B cell (primary cell): ENCODE measurements at regions not wholly inside any gene's neighbourhood (a gene's known extent, or its start where the extent isn't known, plus 50 kb on each side); places are given as distances from the start of the nearest gene placed in this dataset.
A peak's percentile ranks its signal among the peaks of the same experiment; 100 is the strongest.

ENCODE experiments used
- ATAC-seq: fragments of 200-7000 bp; cut with Tn5 transposase; one replicate; pipeline ENCODE4 v1.10.0; 2021; ENCODE audit warnings: low read depth, mild to moderate bottlenecking, moderate number of reproducible peaks, moderate library complexity
- CTCF ChIA-PET: fragments of 350-600 bp; sonication (Branson Sonifier 250); formaldehyde crosslinking; loops from one replicate; lab custom pipeline; 2021; ENCODE audit warnings: antibody characterized with exemption, inconsistent platforms; lab: Charles Lee
- POLR2A ChIA-PET: fragments of 350-600 bp; sonication (Branson Sonifier 250); formaldehyde crosslinking; loops from one replicate; lab custom pipeline; 2021; ENCODE audit warnings: antibody characterized with exemption; lab: Charles Lee
- DNase-seq: peaks from one replicate; pipeline ENCODE4 v3.0.0; 2013
- H2AFZ ChIP-seq: 2 replicates; pipeline ENCODE4 v1.6.1; 2012; ENCODE audit warnings: mild to moderate bottlenecking, low read depth, low read length; ENCODE audit not compliant: insufficient read depth, poor library complexity, severe bottlenecking
- H3K27ac ChIP-seq, 2 donors: 1 replicate in 1 of 2; 2 replicates in 1 of 2; pipeline ENCODE4 v1.5.1; 2012 to 2013; ENCODE audit warnings: low read length in 2 of 2, mild to moderate bottlenecking in 2 of 2, moderate library complexity in 1 of 2
- H3K27me3 ChIP-seq, 4 experiments: fragments of 200-600 bp in 1 of 4; sonication (generic) in 1 of 4; replicated peaks in 1 of 4; 1 replicate in 2 of 4; 2 replicates in 2 of 4; pipeline versions ENCODE4 v1.6.1 to v1.7.0; 2013 to 2016; ENCODE audit warnings: low read length in 3 of 4, mild to moderate bottlenecking in 2 of 4, mixed read lengths in 1 of 4, moderate library complexity in 1 of 4; ENCODE audit not compliant: insufficient read depth in 4 of 4, control insufficient read depth in 3 of 4; ENCODE audit errors: control extremely low read depth in 1 of 4
- H3K36me3 ChIP-seq, 2 experiments: replicated peaks in 1 of 2; 1 replicate in 1 of 2; 2 replicates in 1 of 2; pipeline versions ENCODE4 v1.6.1 to v1.7.1; 2013; ENCODE audit warnings: low read length in 1 of 2; ENCODE audit not compliant: insufficient read depth in 2 of 2, control insufficient read depth in 1 of 2; ENCODE audit errors: control extremely low read depth in 1 of 2, extremely low read depth in 1 of 2
- H3K4me1 ChIP-seq, 2 donors: fragments of 200-600 bp in 1 of 2; sonication (generic) in 1 of 2; 1 replicate in 1 of 2; 2 replicates in 1 of 2; pipeline versions ENCODE4 v1.5.1 to v1.6.1; 2013 to 2017; ENCODE audit warnings: low read length in 2 of 2; ENCODE audit not compliant: control insufficient read depth in 2 of 2, insufficient read depth in 2 of 2
- H3K4me2 ChIP-seq: replicated peaks from 2 replicates; pipeline ENCODE3; 2012; ENCODE audit warnings: mild to moderate bottlenecking, low read depth, low read length; ENCODE audit not compliant: poor library complexity, severe bottlenecking
- H3K4me3 ChIP-seq, 5 experiments: fragments of 200-600 bp in 1 of 5; sonication (generic) in 1 of 5; 1 replicate in 3 of 5; 2 replicates in 2 of 5; pipeline versions ENCODE4 v1.5.1 to v1.7.0; 2011 to 2016; ENCODE audit warnings: low read length in 4 of 5, mild to moderate bottlenecking in 4 of 5, low read depth in 2 of 5, control low read depth in 1 of 5, moderate library complexity in 1 of 5; ENCODE audit not compliant: insufficient read depth in 1 of 5; ENCODE audit errors: control extremely low read depth in 1 of 5, extremely low read depth in 1 of 5
- H3K79me2 ChIP-seq: fragments of 200-600 bp; sonication (generic); one replicate; pipeline ENCODE4 v1.6.0; 2016; ENCODE audit warnings: low read length; ENCODE audit not compliant: control insufficient read depth, insufficient read depth
- H3K9ac ChIP-seq: fragments of 200-600 bp; sonication (generic); 2 replicates; pipeline ENCODE4 v1.6.1; 2017; ENCODE audit warnings: mild to moderate bottlenecking, low read length, moderate library complexity
- H3K9me3 ChIP-seq, 3 donors: one replicate each; pipeline versions ENCODE4 v1.6.1 to v1.7.1; 2013; ENCODE audit warnings: low read length in 2 of 3; ENCODE audit not compliant: control insufficient read depth in 2 of 3, insufficient read depth in 1 of 3; ENCODE audit errors: control extremely low read depth in 1 of 3
- H4K20me1 ChIP-seq: 2 replicates; pipeline ENCODE4 v1.6.0; 2012; ENCODE audit warnings: mild to moderate bottlenecking, low read length; ENCODE audit not compliant: insufficient read depth, control insufficient read depth, poor library complexity, severe bottlenecking
- H3K27ac Mint-ChIP-seq: one replicate; pipeline ENCODE4 v1.8.0; 2021; ENCODE audit warnings: mixed read lengths
- H3K27me3 Mint-ChIP-seq: one replicate; pipeline ENCODE4 v1.8.0; 2021; ENCODE audit warnings: mixed read lengths
- H3K4me1 Mint-ChIP-seq: one replicate; pipeline ENCODE4 v1.8.0; 2021; ENCODE audit warnings: mixed read lengths
- H3K4me3 Mint-ChIP-seq: one replicate; pipeline ENCODE4 v1.8.0; 2021; ENCODE audit warnings: mixed read lengths
- H3K9me3 Mint-ChIP-seq: one replicate; pipeline ENCODE4 v1.8.0; 2022; ENCODE audit warnings: mixed read lengths; ENCODE audit not compliant: insufficient read depth
- EZH2 ChIP-seq: IDR thresholded peaks from 2 replicates; pipeline ENCODE4 v1.6.1; 2012; ENCODE audit warnings: borderline replicate concordance, low read depth, mild to moderate bottlenecking, moderate library complexity, low read length; ENCODE audit not compliant: insufficient read depth, poor library complexity, severe bottlenecking
- WGBS: methylation state at CpG from one replicate; pipeline ENCODE4 v1.1.5; 2013; ENCODE audit warnings: missing lambda C conversion rate; ENCODE audit not compliant: insufficient coverage; 5-methylcytosine and 5-hydroxymethylcytosine counted together
- intact Hi-C: fragments of 100-400 bp; cut with micrococcal nuclease; formaldehyde crosslinking; loops from one replicate; pipeline ENCODE4 v1.10.0; 2022
- TF ChIP-seq, protein P1 (sequence below): fragments of 200-600 bp; IDR thresholded peaks from one replicate; pipeline ENCODE4 v1.8.0; 2022; ENCODE audit warnings: antibody characterized with exemption, mild to moderate bottlenecking

DNA sequence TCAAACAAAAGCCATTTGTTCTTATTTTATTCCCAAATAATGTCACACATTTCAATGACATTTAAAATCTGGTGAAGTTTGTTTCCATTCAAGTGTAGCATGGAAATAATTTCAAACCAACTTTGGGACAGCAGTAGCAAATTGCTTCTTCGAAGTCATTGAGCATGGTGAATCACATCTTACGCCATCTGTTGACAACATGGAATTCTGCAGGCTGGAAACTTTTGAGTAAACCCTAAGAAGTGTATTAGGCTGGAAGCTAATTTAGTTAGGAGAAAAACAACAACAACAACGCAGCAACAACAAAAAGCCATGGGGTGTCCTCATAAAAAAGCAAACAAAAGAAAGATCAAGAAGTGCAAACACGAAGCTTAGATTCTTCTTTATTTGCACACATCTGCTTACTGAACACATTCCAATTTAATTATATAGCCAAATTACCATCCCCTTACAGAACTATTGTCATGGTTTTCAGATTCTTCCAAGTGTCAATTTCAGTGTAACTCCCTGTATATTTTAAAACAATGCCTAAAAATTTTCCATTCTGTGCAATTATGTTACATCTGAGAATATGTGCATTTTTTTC is 659.0 kb upstream of the CDH7 start:
- WGBS: 15% methylated on average over 2 of the region's 4 CpGs
- Histone ChIP-seq H3K4me1 (no peaks in the 10 kb centered on the region), H3K4me3 (no peak overlapping the region), H4K20me1 (no peaks in the 10 kb centered on the region), H3K36me3 (no peaks in the 10 kb centered on the region), H3K27me3 (no peaks in the 10 kb centered on the region), H3K27ac (no peak overlapping the region), H3K9ac (no peak overlapping the region), H3K4me2 (no peak overlapping the region), H3K9me3 (no peaks in the 10 kb centered on the region), H3K79me2 (no peaks in the 10 kb centered on the region), H2AFZ (no peak overlapping the region)
- ChIA-PET CTCF (no interaction called here), POLR2A (no interaction called here)
- H3K27me3 Mint-ChIP-seq: no peaks in the 10 kb centered on the region
- DNase-seq (peak; percentile 14), ATAC-seq (no peak)
- TF ChIP-seq EZH2: no peak
- TF ChIP-seq, protein P1, sequence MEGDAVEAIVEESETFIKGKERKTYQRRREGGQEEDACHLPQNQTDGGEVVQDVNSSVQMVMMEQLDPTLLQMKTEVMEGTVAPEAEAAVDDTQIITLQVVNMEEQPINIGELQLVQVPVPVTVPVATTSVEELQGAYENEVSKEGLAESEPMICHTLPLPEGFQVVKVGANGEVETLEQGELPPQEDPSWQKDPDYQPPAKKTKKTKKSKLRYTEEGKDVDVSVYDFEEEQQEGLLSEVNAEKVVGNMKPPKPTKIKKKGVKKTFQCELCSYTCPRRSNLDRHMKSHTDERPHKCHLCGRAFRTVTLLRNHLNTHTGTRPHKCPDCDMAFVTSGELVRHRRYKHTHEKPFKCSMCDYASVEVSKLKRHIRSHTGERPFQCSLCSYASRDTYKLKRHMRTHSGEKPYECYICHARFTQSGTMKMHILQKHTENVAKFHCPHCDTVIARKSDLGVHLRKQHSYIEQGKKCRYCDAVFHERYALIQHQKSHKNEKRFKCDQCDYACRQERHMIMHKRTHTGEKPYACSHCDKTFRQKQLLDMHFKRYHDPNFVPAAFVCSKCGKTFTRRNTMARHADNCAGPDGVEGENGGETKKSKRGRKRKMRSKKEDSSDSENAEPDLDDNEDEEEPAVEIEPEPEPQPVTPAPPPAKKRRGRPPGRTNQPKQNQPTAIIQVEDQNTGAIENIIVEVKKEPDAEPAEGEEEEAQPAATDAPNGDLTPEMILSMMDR: peak; percentile 21
- intact Hi-C loops: loop anchor here (5.0 kb wide), 1 partner anchor 1055 kb away; no protein-coding TSS in a partner anchor
- H3K4me1 Mint-ChIP-seq: no peaks in the 10 kb centered on the region
- H3K9me3 Mint-ChIP-seq: no peaks in the 10 kb centered on the region
- no peak overlapping the region for H3K4me3 Mint-ChIP-seq
- no peak overlapping the region for H3K27ac Mint-ChIP-seq

DNA sequence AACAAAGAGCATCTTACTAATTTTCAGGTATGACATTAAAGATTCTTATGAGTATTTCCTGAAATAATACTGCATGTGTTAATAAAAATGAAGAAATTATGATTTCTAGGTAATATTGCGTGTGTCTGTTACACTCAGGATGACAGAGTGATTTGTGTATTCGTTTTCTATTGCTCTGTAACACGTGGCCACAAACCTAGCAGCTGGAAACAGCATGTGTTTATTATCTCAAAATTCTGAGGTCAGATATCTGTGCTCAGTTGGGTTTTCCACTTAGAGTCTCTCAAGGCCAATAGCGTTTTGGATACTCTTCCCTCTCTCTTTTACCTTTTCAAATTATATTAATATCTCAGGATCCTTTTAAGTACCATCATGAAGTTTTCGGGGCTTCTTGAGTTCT is 667.9 kb upstream of the CDH7 start:
- no peaks in the 10 kb centered on the region for H3K79me2 ChIP-seq
- DNase-seq (no peak), ATAC-seq (no peak)
- H3K4me3 ChIP-seq: no peak overlapping the region
- ChIA-PET CTCF (no interaction called here), POLR2A (no interaction called here)
- no peaks in the 10 kb centered on the region for H3K4me1 ChIP-seq
- no peaks in the 10 kb centered on the region for H3K9me3 Mint-ChIP-seq
- no peak overlapping the region for H3K9ac ChIP-seq
- no peaks in the 10 kb centered on the region for H4K20me1 ChIP-seq
- 60% methylated on average over 1 of the region's 5 CpGs for WGBS
- H3K4me1 Mint-ChIP-seq: no peaks in the 10 kb centered on the region
- intact Hi-C loops: no loop called here
- no peaks in the 10 kb centered on the region for H3K9me3 ChIP-seq
- no peak overlapping the region for H3K4me2 ChIP-seq
- H3K27me3 ChIP-seq: no peaks in the 10 kb centered on the region
- H2AFZ ChIP-seq: no peak overlapping the region
- no peak overlapping the region for H3K4me3 Mint-ChIP-seq
- no peaks in the 10 kb centered on the region for H3K27me3 Mint-ChIP-seq
- no peak overlapping the region for H3K27ac ChIP-seq
- H3K36me3 ChIP-seq: no peaks in the 10 kb centered on the region
- TF ChIP-seq, protein P1: no peak
- no peak for TF ChIP-seq EZH2
- H3K27ac Mint-ChIP-seq: no peak overlapping the region
